K562 (cell line): ENCODE measurements at regions not wholly inside any gene's neighbourhood (a gene's known extent, or its start where the extent isn't known, plus 50 kb on each side); places are given as distances from the start of the nearest gene placed in this dataset.

Experiments used
- ATAC-seq: fragments of 200-7000 bp; cut with Tn5 transposase; 3 replicates; pipeline ENCODE4 v1.9.1; 2020; ENCODE audit warnings: moderate library complexity
- BruUV-seq: library from RNA; stranded (reverse); fragments of 400-500 nt; replicated peaks from 2 replicates; lab custom pipeline; 2021; lab: Mats Ljungman, UMichigan
- CTCF ChIA-PET: fragments of 300-600 bp; formaldehyde crosslinking; extraction: SDS; loops from one replicate; lab custom pipeline; 2021; ENCODE audit warnings: low intra/inter-chr PET ratio; lab: Yijun Ruan, JAX
- POLR2A ChIA-PET: fragments of 300-600, 350-650 bp; sonication (Branson Sonifier 250); formaldehyde crosslinking; extraction: SDS; loops from one replicate; lab custom pipeline; 2021; ENCODE audit warnings: antibody characterized with exemption, inconsistent platforms; lab: Yijun Ruan, JAX
- DNase-seq, 4 experiments: peaks; one replicate each; pipeline versions ENCODE4 v3.0.0 to v3.0.0-alpha.2; 2011 to 2018; ENCODE audit warnings: low spot score in 3 of 4, mixed read lengths in 3 of 4; ENCODE audit errors: extremely low read depth in 1 of 4
- FAIRE-seq: peaks from 2 replicates; lab custom pipeline; 2011; peaks lifted over from hg19 to GRCh38; lab: Jason Lieb, UNC
- H2AFZ ChIP-seq: 2 replicates; pipeline ENCODE4 v1.6.0; 2011; ENCODE audit warnings: low read depth, low read length, control low read depth, inconsistent platforms
- H3K27ac ChIP-seq: fragments of 200-600 bp; 3 replicates; pipeline ENCODE4 v1.8.0; 2011; ENCODE audit warnings: low read depth, mild to moderate bottlenecking, control low read depth, inconsistent platforms, low read length, moderate library complexity, mixed read lengths; ENCODE audit errors: extremely low read depth
- H3K27me3 ChIP-seq, 2 experiments: fragments of 300-600 bp in 1 of 2; 2 replicates in 1 of 2; 3 replicates in 1 of 2; pipeline versions ENCODE4 v1.6.0 to v1.8.0; 2011; ENCODE audit warnings: inconsistent platforms in 2 of 2, low read length in 2 of 2, mild to moderate bottlenecking in 1 of 2, mixed read lengths in 1 of 2, moderate library complexity in 1 of 2; ENCODE audit not compliant: control insufficient read depth in 2 of 2, insufficient read depth in 2 of 2
- H3K36me3 ChIP-seq: fragments of 300-600 bp; 3 replicates; pipeline ENCODE4 v1.8.0; 2011; ENCODE audit warnings: mild to moderate bottlenecking, low read length, inconsistent platforms; ENCODE audit not compliant: control insufficient read depth, insufficient read depth
- H3K4me1 ChIP-seq, 2 experiments: fragments of 200-600 bp in 1 of 2; replicated peaks in 1 of 2; 2 replicates in 1 of 2; 3 replicates in 1 of 2; pipeline versions ENCODE4 v1.5.1 to v1.8.0; 2011; ENCODE audit warnings: inconsistent platforms in 2 of 2, low read length in 2 of 2, mild to moderate bottlenecking in 1 of 2, mixed read lengths in 1 of 2, moderate library complexity in 1 of 2; ENCODE audit not compliant: control insufficient read depth in 2 of 2, insufficient read depth in 2 of 2
- H3K4me2 ChIP-seq: 2 replicates; pipeline ENCODE4 v1.6.1; 2011; ENCODE audit warnings: low read length, control low read depth, inconsistent platforms, mixed read lengths; ENCODE audit not compliant: insufficient read depth
- H3K4me3 ChIP-seq: fragments of 200-600 bp; sonication (generic), shearing (Covaris generic); 2 replicates; pipeline ENCODE4 v1.5.1; 2016; ENCODE audit warnings: control low read depth, inconsistent platforms
- H3K79me2 ChIP-seq: fragments of 200-600 bp; 3 replicates; pipeline ENCODE4 v1.8.0; 2011; ENCODE audit warnings: low read length, inconsistent platforms; ENCODE audit not compliant: control insufficient read depth, insufficient read depth
- H3K9ac ChIP-seq, 2 experiments: 2 replicates each; pipeline versions ENCODE4 v1.6.0 to v1.6.1; 2011; ENCODE audit warnings: low read depth in 2 of 2, low read length in 2 of 2, control low read depth in 1 of 2, inconsistent platforms in 1 of 2, mild to moderate bottlenecking in 1 of 2, mixed read lengths in 1 of 2; ENCODE audit not compliant: insufficient read depth in 1 of 2
- H3K9me1 ChIP-seq: one replicate; pipeline ENCODE4 v1.6.0; 2011; ENCODE audit warnings: inconsistent platforms, mild to moderate bottlenecking, low read length, moderate library complexity; ENCODE audit not compliant: control insufficient read depth, insufficient read depth
- H3K9me3 ChIP-seq: replicated peaks from 2 replicates; pipeline ENCODE4 v1.5.1; 2011; ENCODE audit warnings: low read depth, low read length, inconsistent platforms; ENCODE audit not compliant: control insufficient read depth, insufficient read depth
- H4K20me1 ChIP-seq: replicated peaks from 2 replicates; pipeline ENCODE4 v1.6.1; 2011; ENCODE audit warnings: low read length, inconsistent platforms, mixed read lengths; ENCODE audit not compliant: control insufficient read depth, insufficient read depth
- BDP1 ChIP-seq: IDR thresholded peaks from 3 replicates; pipeline ENCODE4 v1.6.1; 2011; ENCODE audit not compliant: insufficient read length, insufficient read depth
- CHD4 ChIP-seq: fragments of 200-600 bp; sonication (generic); IDR thresholded peaks from 3 replicates; pipeline ENCODE4 v1.6.1; 2012; ENCODE audit warnings: low read depth, mild to moderate bottlenecking, mixed read lengths, low read length, inconsistent platforms; ENCODE audit not compliant: insufficient read depth, insufficient replicate concordance, poor library complexity, severe bottlenecking
- HMG20A ChIP-seq: fragments of 450-650 bp; formaldehyde crosslinking; conservative IDR thresholded peaks from 2 replicates; pipeline ENCODE4 v1.4.0; 2020; ENCODE audit warnings: mild to moderate bottlenecking, mixed read lengths
- HMG20B ChIP-seq: fragments of 250-450 bp; sonication (Bioruptor Pico); IDR thresholded peaks from 2 replicates; pipeline ENCODE4 v1.5.0; 2021; ENCODE audit warnings: mild to moderate bottlenecking
- KDM1A ChIP-seq, 2 experiments: fragments of 450-650 bp; IDR thresholded peaks; 2 replicates each; pipeline ENCODE4 v1.6.1; 2016; ENCODE audit warnings: mild to moderate bottlenecking in 2 of 2
- MAFG ChIP-seq: fragments of 450-650 bp; conservative IDR thresholded peaks from 2 replicates; pipeline ENCODE4 v1.6.1; 2016; ENCODE audit warnings: missing genetic modification characterization, missing compliant biosample characterization
- SP1 ChIP-seq: sonication (generic); formaldehyde crosslinking; IDR thresholded peaks from 2 replicates; pipeline ENCODE4 v1.8.1; 2022; ENCODE audit warnings: mild to moderate bottlenecking, missing genetic modification reagents
- SRSF1 ChIP-seq: fragments of 200-400 bp; formaldehyde crosslinking; IDR thresholded peaks from 2 replicates; pipeline ENCODE4 v1.6.1; 2017; ENCODE audit warnings: mild to moderate bottlenecking, low read depth, low read length, moderate library complexity
- ZNF75A ChIP-seq: fragments of 450-650 bp; formaldehyde crosslinking; IDR thresholded peaks from 2 replicates; pipeline ENCODE4 v1.4.0; 2020; ENCODE audit warnings: mild to moderate bottlenecking
- ZSCAN29 ChIP-seq: fragments of 450-650 bp; IDR thresholded peaks from 2 replicates; pipeline ENCODE4 v1.6.1; 2017
- WGBS: fragments of 100-300 bp; shearing (Covaris generic); methylation state at CpG from one replicate; pipeline ENCODE4 v1.1.6; 2016; ENCODE audit warnings: low coverage, mixed read lengths; ENCODE audit not compliant: insufficient coverage; ENCODE audit errors: missing lambda C conversion rate; 5-methylcytosine and 5-hydroxymethylcytosine counted together
- in situ Hi-C: fragments of 300-500 bp; cut with MboI; formaldehyde crosslinking; loops from 4 replicates; pipeline ENCODE4 v1.15.0; 2018; ENCODE audit warnings: inconsistent platforms, mixed read lengths
- intact Hi-C: fragments of 100-400 bp; cut with micrococcal nuclease; formaldehyde crosslinking; loops from 2 replicates; pipeline ENCODE4 v1.14.2; 2022
- TF ChIP-seq, protein P1 (sequence below): sonication (generic); formaldehyde crosslinking; IDR thresholded peaks from 2 replicates; pipeline ENCODE4 v1.8.0; 2022; ENCODE audit warnings: missing genetic modification reagents, mild to moderate bottlenecking, borderline replicate concordance
- TF ChIP-seq, protein P2 (sequence below): fragments of 450-650 bp; IDR thresholded peaks from 2 replicates; pipeline ENCODE4 v1.6.1; 2016; ENCODE audit warnings: low read depth, mild to moderate bottlenecking, moderate library complexity
- TF ChIP-seq, protein P3 (sequence below): fragments of 450-650 bp; IDR thresholded peaks from 2 replicates; pipeline ENCODE4 v1.6.1; 2016; ENCODE audit warnings: borderline replicate concordance
- TF ChIP-seq, protein P4 (sequence below): fragments of 250-450 bp; sonication (Bioruptor Pico); IDR thresholded peaks from 2 replicates; pipeline ENCODE4 v1.4.0; 2020; ENCODE audit warnings: mild to moderate bottlenecking, moderate library complexity

DNA sequence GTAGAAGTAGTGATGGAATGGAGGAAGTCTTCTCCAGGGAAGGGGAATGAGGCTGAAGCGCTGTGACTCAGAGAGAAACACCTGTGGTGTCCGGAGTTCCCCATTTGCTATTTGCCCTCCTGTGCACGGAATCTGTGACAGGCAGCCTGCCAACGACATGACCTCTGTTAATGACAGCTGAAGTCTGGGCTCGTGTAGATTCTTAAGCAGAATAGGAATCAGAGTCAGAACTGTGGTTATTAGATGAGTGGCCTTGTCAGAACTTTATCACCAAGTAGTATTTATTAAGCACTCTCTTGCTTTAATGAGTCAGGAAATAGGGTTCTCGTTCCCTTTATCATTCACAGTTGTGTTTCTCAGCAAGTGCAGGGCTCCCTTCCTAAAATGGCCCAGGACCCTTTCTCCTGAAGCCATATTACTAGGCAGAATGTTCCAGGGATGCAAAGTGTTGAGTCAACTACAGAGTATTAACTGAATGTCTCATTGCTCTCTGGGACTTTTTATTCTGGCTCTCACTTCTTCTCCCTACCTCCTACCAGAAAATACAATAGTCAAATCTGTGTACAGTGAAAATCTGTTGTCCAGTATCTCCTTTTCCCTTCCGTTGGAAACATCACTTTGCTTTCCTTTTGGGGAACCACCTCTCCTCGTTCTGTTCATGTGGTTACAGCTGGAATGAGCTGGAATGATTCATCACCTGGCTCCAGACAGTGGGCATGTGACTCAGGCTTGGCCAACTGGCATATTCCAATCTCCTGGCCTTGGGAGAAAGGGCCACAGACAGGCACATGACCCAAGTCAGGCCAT lies 77.8 kb upstream of the MAX start:
- Histone ChIP-seq H3K79me2 (no peaks in the 10 kb centered on the region), H2AFZ (no peak overlapping the region), H4K20me1 (no peaks in the 10 kb centered on the region), H3K4me3 (no peak overlapping the region), H3K9me3 (no peaks in the 10 kb centered on the region), H3K4me2 (no peak overlapping the region), H3K36me3 (no peaks in the 10 kb centered on the region), H3K4me1 (no peaks in the 10 kb centered on the region), H3K9ac (no peak overlapping the region), H3K9me1 (no peaks in the 10 kb centered on the region), H3K27ac (no peak overlapping the region), H3K27me3 (peaks cover 0 to 3% of the 10 kb centered on the region in 2 experiments; a peak in 2 of 5 replicates)
- intact Hi-C loops: no loop called here
- FAIRE-seq (no peak), DNase-seq (no peak), ATAC-seq (no peak)
- CTCF ChIA-PET: no interaction called here
- BruUV-seq: no TSS peak
- POLR2A ChIA-PET: no interaction called here
- in situ Hi-C loops: no loop called here
- 1% methylated on average over 8 of the region's 8 CpGs for WGBS
- TF ChIP-seq, protein P1, sequence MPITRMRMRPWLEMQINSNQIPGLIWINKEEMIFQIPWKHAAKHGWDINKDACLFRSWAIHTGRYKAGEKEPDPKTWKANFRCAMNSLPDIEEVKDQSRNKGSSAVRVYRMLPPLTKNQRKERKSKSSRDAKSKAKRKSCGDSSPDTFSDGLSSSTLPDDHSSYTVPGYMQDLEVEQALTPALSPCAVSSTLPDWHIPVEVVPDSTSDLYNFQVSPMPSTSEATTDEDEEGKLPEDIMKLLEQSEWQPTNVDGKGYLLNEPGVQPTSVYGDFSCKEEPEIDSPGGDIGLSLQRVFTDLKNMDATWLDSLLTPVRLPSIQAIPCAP: no peak
- TF ChIP-seq SRSF1 (no peak), CHD4 (no peak), HMG20B (CRISPR knock-in tag) (no peak), SP1 (CRISPR knock-in tag) (no peak), KDM1A (IDR thresholded peaks at IDR 0.05) (no peak), ZNF75A (CRISPR knock-in tag) (no peak), HMG20A (CRISPR knock-in tag) (no peak), BDP1 (no peak), MAFG (no peak), ZSCAN29 (no peak)
- TF ChIP-seq, protein P2, sequence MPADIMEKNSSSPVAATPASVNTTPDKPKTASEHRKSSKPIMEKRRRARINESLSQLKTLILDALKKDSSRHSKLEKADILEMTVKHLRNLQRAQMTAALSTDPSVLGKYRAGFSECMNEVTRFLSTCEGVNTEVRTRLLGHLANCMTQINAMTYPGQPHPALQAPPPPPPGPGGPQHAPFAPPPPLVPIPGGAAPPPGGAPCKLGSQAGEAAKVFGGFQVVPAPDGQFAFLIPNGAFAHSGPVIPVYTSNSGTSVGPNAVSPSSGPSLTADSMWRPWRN: no peak
- TF ChIP-seq, protein P3, sequence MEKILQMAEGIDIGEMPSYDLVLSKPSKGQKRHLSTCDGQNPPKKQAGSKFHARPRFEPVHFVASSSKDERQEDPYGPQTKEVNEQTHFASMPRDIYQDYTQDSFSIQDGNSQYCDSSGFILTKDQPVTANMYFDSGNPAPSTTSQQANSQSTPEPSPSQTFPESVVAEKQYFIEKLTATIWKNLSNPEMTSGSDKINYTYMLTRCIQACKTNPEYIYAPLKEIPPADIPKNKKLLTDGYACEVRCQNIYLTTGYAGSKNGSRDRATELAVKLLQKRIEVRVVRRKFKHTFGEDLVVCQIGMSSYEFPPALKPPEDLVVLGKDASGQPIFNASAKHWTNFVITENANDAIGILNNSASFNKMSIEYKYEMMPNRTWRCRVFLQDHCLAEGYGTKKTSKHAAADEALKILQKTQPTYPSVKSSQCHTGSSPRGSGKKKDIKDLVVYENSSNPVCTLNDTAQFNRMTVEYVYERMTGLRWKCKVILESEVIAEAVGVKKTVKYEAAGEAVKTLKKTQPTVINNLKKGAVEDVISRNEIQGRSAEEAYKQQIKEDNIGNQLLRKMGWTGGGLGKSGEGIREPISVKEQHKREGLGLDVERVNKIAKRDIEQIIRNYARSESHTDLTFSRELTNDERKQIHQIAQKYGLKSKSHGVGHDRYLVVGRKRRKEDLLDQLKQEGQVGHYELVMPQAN: no peak
- TF ChIP-seq, protein P4, sequence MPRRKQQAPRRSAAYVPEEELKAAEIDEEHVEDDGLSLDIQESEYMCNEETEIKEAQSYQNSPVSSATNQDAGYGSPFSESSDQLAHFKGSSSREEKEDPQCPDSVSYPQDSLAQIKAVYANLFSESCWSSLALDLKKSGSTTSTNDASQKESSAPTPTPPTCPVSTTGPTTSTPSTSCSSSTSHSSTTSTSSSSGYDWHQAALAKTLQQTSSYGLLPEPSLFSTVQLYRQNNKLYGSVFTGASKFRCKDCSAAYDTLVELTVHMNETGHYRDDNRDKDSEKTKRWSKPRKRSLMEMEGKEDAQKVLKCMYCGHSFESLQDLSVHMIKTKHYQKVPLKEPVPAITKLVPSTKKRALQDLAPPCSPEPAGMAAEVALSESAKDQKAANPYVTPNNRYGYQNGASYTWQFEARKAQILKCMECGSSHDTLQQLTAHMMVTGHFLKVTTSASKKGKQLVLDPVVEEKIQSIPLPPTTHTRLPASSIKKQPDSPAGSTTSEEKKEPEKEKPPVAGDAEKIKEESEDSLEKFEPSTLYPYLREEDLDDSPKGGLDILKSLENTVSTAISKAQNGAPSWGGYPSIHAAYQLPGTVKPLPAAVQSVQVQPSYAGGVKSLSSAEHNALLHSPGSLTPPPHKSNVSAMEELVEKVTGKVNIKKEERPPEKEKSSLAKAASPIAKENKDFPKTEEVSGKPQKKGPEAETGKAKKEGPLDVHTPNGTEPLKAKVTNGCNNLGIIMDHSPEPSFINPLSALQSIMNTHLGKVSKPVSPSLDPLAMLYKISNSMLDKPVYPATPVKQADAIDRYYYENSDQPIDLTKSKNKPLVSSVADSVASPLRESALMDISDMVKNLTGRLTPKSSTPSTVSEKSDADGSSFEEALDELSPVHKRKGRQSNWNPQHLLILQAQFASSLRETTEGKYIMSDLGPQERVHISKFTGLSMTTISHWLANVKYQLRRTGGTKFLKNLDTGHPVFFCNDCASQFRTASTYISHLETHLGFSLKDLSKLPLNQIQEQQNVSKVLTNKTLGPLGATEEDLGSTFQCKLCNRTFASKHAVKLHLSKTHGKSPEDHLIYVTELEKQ (CRISPR knock-in tag): no peak
